Duodenal mucosa (tissue), 2 donors: ENCODE measurements at regions not wholly inside any gene's neighbourhood (a gene's known extent, or its start where the extent isn't known, plus 50 kb on each side); places are given as distances from the start of the nearest gene placed in this dataset.

ENCODE experiments used
- H3K27ac ChIP-seq: one replicate; pipeline ENCODE4 v1.7.0; 2013; ENCODE audit warnings: low read depth, low read length
- H3K27me3 ChIP-seq, 2 donors: one replicate each; pipeline ENCODE4 v1.7.0; 2013; ENCODE audit warnings: low read length in 2 of 2, control low read depth in 1 of 2; ENCODE audit not compliant: insufficient read depth in 2 of 2, control insufficient read depth in 1 of 2
- H3K36me3 ChIP-seq, 2 donors: one replicate each; pipeline ENCODE4 v1.7.0; 2013; ENCODE audit warnings: low read length in 2 of 2, control low read depth in 1 of 2; ENCODE audit not compliant: insufficient read depth in 2 of 2, control insufficient read depth in 1 of 2
- H3K4me1 ChIP-seq, 2 donors: one replicate each; pipeline ENCODE4 v1.7.0; 2013; ENCODE audit warnings: low read length in 2 of 2, control low read depth in 1 of 2; ENCODE audit not compliant: insufficient read depth in 2 of 2, control insufficient read depth in 1 of 2
- H3K4me3 ChIP-seq, 2 donors: one replicate each; pipeline ENCODE4 v1.7.0; 2013; ENCODE audit warnings: low read length in 2 of 2, low read depth in 1 of 2
- H3K9ac ChIP-seq, 2 donors: one replicate each; pipeline ENCODE4 v1.7.0; 2013; ENCODE audit warnings: low read length in 2 of 2, low read depth in 1 of 2
- H3K9me3 ChIP-seq, 2 donors: one replicate each; pipeline ENCODE4 v1.7.0; 2013; ENCODE audit warnings: low read length in 2 of 2, control low read depth in 1 of 2; ENCODE audit not compliant: control insufficient read depth in 1 of 2

- Histone ChIP-seq H3K4me3 (no peak overlapping the region), H3K4me1 (no peaks in the 10 kb centered on the region), H3K27ac (no peak overlapping the region), H3K9me3 (no peaks in the 10 kb centered on the region), H3K36me3 (no peaks in the 10 kb centered on the region), H3K9ac (no peak overlapping the region), H3K27me3 (no peaks in the 10 kb centered on the region)
Observed at GRCh38 chr3:89802881-89803280, 695.5 kb downstream of the EPHA3 start.

GRCh38 chr3:89803711-89804110 is 696.3 kb downstream of the EPHA3 start:
- no peaks in the 10 kb centered on the region for H3K27me3 ChIP-seq
- H3K9me3 ChIP-seq, result no peaks in the 10 kb centered on the region
- H3K9ac ChIP-seq, result no peak overlapping the region
- H3K36me3 ChIP-seq, result no peaks in the 10 kb centered on the region
- H3K27ac ChIP-seq, result no peak overlapping the region
- H3K4me3 ChIP-seq, result no peak overlapping the region
- no peaks in the 10 kb centered on the region for H3K4me1 ChIP-seq

GRCh38 chr3:89806166-89806565 is 698.7 kb downstream of the EPHA3 start:
- Histone ChIP-seq H3K4me1 (no peaks in the 10 kb centered on the region), H3K4me3 (no peak overlapping the region), H3K9ac (no peak overlapping the region), H3K27ac (no peak overlapping the region), H3K9me3 (no peaks in the 10 kb centered on the region), H3K36me3 (no peaks in the 10 kb centered on the region), H3K27me3 (no peaks in the 10 kb centered on the region)

GRCh38 chr3:89808680-89809197 is 701.3 kb downstream of the EPHA3 start:
- Histone ChIP-seq H3K4me1 (no peaks in the 10 kb centered on the region), H3K27ac (no peak overlapping the region), H3K36me3 (no peaks in the 10 kb centered on the region), H3K9me3 (peaks cover 0 to 5% of the 10 kb centered on the region in 2 donors), H3K9ac (no peak overlapping the region), H3K4me3 (no peak overlapping the region), H3K27me3 (no peaks in the 10 kb centered on the region)

- H3K36me3 ChIP-seq, result no peaks in the 10 kb centered on the region
- H3K9me3 ChIP-seq, result peaks cover 0 to 5% of the 10 kb centered on the region in 2 donors
- H3K27me3 ChIP-seq, result no peaks in the 10 kb centered on the region
- H3K4me3 ChIP-seq, result no peak overlapping the region
- H3K27ac ChIP-seq, result no peak overlapping the region
- no peaks in the 10 kb centered on the region for H3K4me1 ChIP-seq
- no peak overlapping the region for H3K9ac ChIP-seq
Observed at GRCh38 chr3:89813500-89813899, 706.1 kb downstream of the EPHA3 start.

GRCh38 chr3:89841041-89841440 is 733.6 kb downstream of the EPHA3 start:
- Histone ChIP-seq H3K4me1 (peaks cover 0 to 19% of the 10 kb centered on the region in 2 donors), H3K9ac (no peak overlapping the region), H3K9me3 (no peaks in the 10 kb centered on the region), H3K36me3 (no peaks in the 10 kb centered on the region), H3K27me3 (no peaks in the 10 kb centered on the region), H3K27ac (no peak overlapping the region), H3K4me3 (no peak overlapping the region)

GRCh38 chr3:89845053-89845452 is 737.6 kb downstream of the EPHA3 start:
- no peak overlapping the region for H3K4me3 ChIP-seq
- H3K9me3 ChIP-seq, result no peaks in the 10 kb centered on the region
- H3K9ac ChIP-seq, result no peak overlapping the region
- no peaks in the 10 kb centered on the region for H3K27me3 ChIP-seq
- no peaks in the 10 kb centered on the region for H3K36me3 ChIP-seq
- no peak overlapping the region for H3K27ac ChIP-seq
- peaks cover 0 to 11% of the 10 kb centered on the region in 2 donors for H3K4me1 ChIP-seq

GRCh38 chr3:89847955-89848354 is 740.5 kb downstream of the EPHA3 start:
- no peak overlapping the region for H3K4me3 ChIP-seq
- no peaks in the 10 kb centered on the region for H3K4me1 ChIP-seq
- no peak overlapping the region for H3K9ac ChIP-seq
- H3K36me3 ChIP-seq, result no peaks in the 10 kb centered on the region
- H3K9me3 ChIP-seq, result no peaks in the 10 kb centered on the region
- no peaks in the 10 kb centered on the region for H3K27me3 ChIP-seq
- H3K27ac ChIP-seq, result no peak overlapping the region

- Histone ChIP-seq H3K27ac (no peak overlapping the region), H3K9me3 (no peaks in the 10 kb centered on the region), H3K36me3 (no peaks in the 10 kb centered on the region), H3K4me3 (no peak overlapping the region), H3K9ac (no peak overlapping the region), H3K4me1 (no peaks in the 10 kb centered on the region), H3K27me3 (no peaks in the 10 kb centered on the region)
Observed at GRCh38 chr3:89851974-89852621, 744.7 kb downstream of the EPHA3 start.

- H3K27me3 ChIP-seq, result no peaks in the 10 kb centered on the region
- no peak overlapping the region for H3K9ac ChIP-seq
- no peaks in the 10 kb centered on the region for H3K36me3 ChIP-seq
- no peak overlapping the region for H3K4me3 ChIP-seq
- H3K27ac ChIP-seq, result no peak overlapping the region
- H3K9me3 ChIP-seq, result no peaks in the 10 kb centered on the region
- H3K4me1 ChIP-seq, result no peaks in the 10 kb centered on the region
Observed at GRCh38 chr3:89859757-89860156, 752.3 kb downstream of the EPHA3 start.
